Activated CD4-positive, alpha-beta T cell treated with anti-CD3 and anti-CD28 coated beads, Interleukin-2, amount 10 ng/mL, durations not matched to agents 7 days and 5 days (primary cell): ENCODE measurements at regions not wholly inside any gene's neighbourhood (a gene's known extent, or its start where the extent isn't known, plus 50 kb on each side); places are given as distances from the start of the nearest gene placed in this dataset.

ENCODE experiments used
- CTCF ChIA-PET: fragments of 350-600 bp; sonication (Branson Sonifier 250); formaldehyde crosslinking; loops from one replicate; lab custom pipeline; 2021; ENCODE audit warnings: antibody characterized with exemption; lab: Charles Lee
- POLR2A ChIA-PET: fragments of 350-600 bp; sonication (Branson Sonifier 250); formaldehyde crosslinking; loops from one replicate; lab custom pipeline; 2021; ENCODE audit warnings: antibody characterized with exemption; lab: Charles Lee
- DNase-seq: peaks from one replicate; pipeline ENCODE4 v3.0.0-alpha.2; 2020
- H3K27ac Mint-ChIP-seq: one replicate; pipeline ENCODE4 v1.8.0; 2021; ENCODE audit warnings: mild to moderate bottlenecking, moderate library complexity, mixed read lengths
- H3K27me3 Mint-ChIP-seq: one replicate; pipeline ENCODE4 v1.8.0; 2021; ENCODE audit warnings: mixed read lengths
- H3K36me3 Mint-ChIP-seq: one replicate; pipeline ENCODE4 v1.8.0; 2021; ENCODE audit warnings: low read depth, mixed read lengths
- H3K4me1 Mint-ChIP-seq: one replicate; pipeline ENCODE4 v1.8.0; 2021; ENCODE audit warnings: mixed read lengths
- H3K4me3 Mint-ChIP-seq: one replicate; pipeline ENCODE4 v1.8.0; 2021; ENCODE audit warnings: mild to moderate bottlenecking, moderate library complexity, mixed read lengths
- H3K9me3 Mint-ChIP-seq: one replicate; pipeline ENCODE4 v1.8.0; 2021; ENCODE audit warnings: mixed read lengths

GRCh38 chr6:56807326-56807988 lies 147.4 kb upstream of the BEND6 start:
- H3K27me3 Mint-ChIP-seq: peaks cover 4% of the 10 kb centered on the region
- H3K4me3 Mint-ChIP-seq: no peak overlapping the region
- ChIA-PET CTCF (interaction anchor here (0.9 kb wide), 1 partner anchor 97 kb away, joined by 3 read pairs; no protein-coding TSS in a partner anchor), POLR2A (no interaction called here)
- no peaks in the 10 kb centered on the region for H3K9me3 Mint-ChIP-seq
- no peak for DNase-seq
- no peaks in the 10 kb centered on the region for H3K36me3 Mint-ChIP-seq
- no peaks in the 10 kb centered on the region for H3K4me1 Mint-ChIP-seq
- H3K27ac Mint-ChIP-seq: no peak overlapping the region

- Mint-ChIP-seq H3K9me3 (no peaks in the 10 kb centered on the region), H3K27ac (no peak overlapping the region), H3K4me1 (no peaks in the 10 kb centered on the region), H3K27me3 (peaks cover 4% of the 10 kb centered on the region), H3K4me3 (no peak overlapping the region), H3K36me3 (no peaks in the 10 kb centered on the region)
- DNase-seq: no peak
- ChIA-PET CTCF (interaction anchor here (0.9 kb wide), 1 partner anchor 98 kb away, joined by 3 read pairs; no protein-coding TSS in a partner anchor), POLR2A (no interaction called here)
Observed at GRCh38 chr6:56806368-56806767, 148.5 kb upstream of the BEND6 start.

GRCh38 chr6:56804996-56805395 lies 149.9 kb upstream of the BEND6 start:
- CTCF ChIA-PET: no interaction called here
- peaks cover 4% of the 10 kb centered on the region for H3K27me3 Mint-ChIP-seq
- no peaks in the 10 kb centered on the region for H3K4me1 Mint-ChIP-seq
- no peaks in the 10 kb centered on the region for H3K9me3 Mint-ChIP-seq
- H3K27ac Mint-ChIP-seq: no peak overlapping the region
- POLR2A ChIA-PET: interaction anchor here (0.7 kb wide), 1 partner anchor 22 kb away, joined by 3 read pairs; no protein-coding TSS in a partner anchor
- DNase-seq: no peak
- H3K4me3 Mint-ChIP-seq: no peak overlapping the region
- H3K36me3 Mint-ChIP-seq: no peaks in the 10 kb centered on the region

- Mint-ChIP-seq H3K4me3 (no peak overlapping the region), H3K9me3 (no peaks in the 10 kb centered on the region), H3K27ac (no peak overlapping the region), H3K27me3 (no peaks in the 10 kb centered on the region), H3K4me1 (no peaks in the 10 kb centered on the region), H3K36me3 (no peaks in the 10 kb centered on the region)
- CTCF ChIA-PET: interaction anchor here (0.7 kb wide), 1 partner anchor 38 kb away, joined by 3 read pairs; no protein-coding TSS in a partner anchor
- POLR2A ChIA-PET: no interaction called here
- no peak for DNase-seq
Observed at GRCh38 chr6:56803594-56803993, 151.3 kb upstream of the BEND6 start.

- CTCF ChIA-PET: interaction anchor here (0.6 to 0.7 kb wide), 2 partner anchors 32 to 39 kb away, joined by 3 read pairs; no protein-coding TSS in a partner anchor
- H3K4me3 Mint-ChIP-seq: no peak overlapping the region
Observed at GRCh38 chr6:56802584-56802983, 152.3 kb upstream of the BEND6 start.

GRCh38 chr6:56799989-56800388 lies 154.9 kb upstream of the BEND6 start:
- ChIA-PET POLR2A (no interaction called here), CTCF (no interaction called here)
- Mint-ChIP-seq H3K27me3 (peaks cover 2% of the 10 kb centered on the region), H3K4me1 (no peaks in the 10 kb centered on the region), H3K36me3 (no peaks in the 10 kb centered on the region), H3K4me3 (no peak overlapping the region), H3K9me3 (no peaks in the 10 kb centered on the region), H3K27ac (no peak overlapping the region)
- no peak for DNase-seq

More at GRCh38 chr6:56802584-56802983, 152.3 kb upstream of the BEND6 start:
- Mint-ChIP-seq H3K27ac (no peak overlapping the region), H3K4me1 (no peaks in the 10 kb centered on the region), H3K27me3 (no peaks in the 10 kb centered on the region), H3K9me3 (no peaks in the 10 kb centered on the region), H3K36me3 (no peaks in the 10 kb centered on the region)
- no peak for DNase-seq
- POLR2A ChIA-PET: no interaction called here

GRCh38 chr6:56798163-56798562 lies 155.5 kb upstream of the DST start:
- no peak overlapping the region for H3K27ac Mint-ChIP-seq
- H3K4me1 Mint-ChIP-seq: no peaks in the 10 kb centered on the region
- peaks cover 2% of the 10 kb centered on the region for H3K27me3 Mint-ChIP-seq
- CTCF ChIA-PET: interaction anchor here (1.3 kb wide), 1 partner anchor 23 kb away, joined by 3 read pairs; no protein-coding TSS in a partner anchor
- POLR2A ChIA-PET: interaction anchor here (0.6 kb wide), 2 partner anchors 8 to 28 kb away, joined by 3 read pairs; no protein-coding TSS in a partner anchor
- no peaks in the 10 kb centered on the region for H3K36me3 Mint-ChIP-seq
- no peak overlapping the region for H3K4me3 Mint-ChIP-seq
- DNase-seq: no peak
- H3K9me3 Mint-ChIP-seq: no peaks in the 10 kb centered on the region

- Mint-ChIP-seq H3K9me3 (no peaks in the 10 kb centered on the region), H3K4me1 (no peaks in the 10 kb centered on the region), H3K27me3 (peaks cover 4% of the 10 kb centered on the region), H3K4me3 (no peak overlapping the region), H3K27ac (no peak overlapping the region), H3K36me3 (no peaks in the 10 kb centered on the region)
- ChIA-PET CTCF (no interaction called here), POLR2A (no interaction called here)
- no peak for DNase-seq
Observed at GRCh38 chr6:56796196-56796532, 153.5 kb upstream of the DST start.

- Mint-ChIP-seq H3K9me3 (no peaks in the 10 kb centered on the region), H3K27ac (no peak overlapping the region), H3K27me3 (peaks cover 4% of the 10 kb centered on the region), H3K4me1 (no peaks in the 10 kb centered on the region), H3K4me3 (no peak overlapping the region), H3K36me3 (no peaks in the 10 kb centered on the region)
- POLR2A ChIA-PET: no interaction called here
- CTCF ChIA-PET: no interaction called here
- no peak for DNase-seq
Observed at GRCh38 chr6:56795466-56796195, 152.9 kb upstream of the DST start.

GRCh38 chr6:56794421-56794820 lies 151.7 kb upstream of the DST start:
- DNase-seq: no peak
- POLR2A ChIA-PET: no interaction called here

GRCh38 chr6:56793938-56794337 lies 151.2 kb upstream of the DST start:
- POLR2A ChIA-PET: no interaction called here
- H3K27me3 Mint-ChIP-seq: peaks cover 4% of the 10 kb centered on the region
- no peak overlapping the region for H3K4me3 Mint-ChIP-seq
- no peak for DNase-seq
- CTCF ChIA-PET: no interaction called here
- no peaks in the 10 kb centered on the region for H3K9me3 Mint-ChIP-seq
- H3K27ac Mint-ChIP-seq: no peak overlapping the region
- H3K36me3 Mint-ChIP-seq: no peaks in the 10 kb centered on the region
- no peaks in the 10 kb centered on the region for H3K4me1 Mint-ChIP-seq

More at GRCh38 chr6:56794421-56794820, 151.7 kb upstream of the DST start:
- no peaks in the 10 kb centered on the region for H3K4me1 Mint-ChIP-seq
- H3K9me3 Mint-ChIP-seq: no peaks in the 10 kb centered on the region
- no peaks in the 10 kb centered on the region for H3K36me3 Mint-ChIP-seq
- H3K27me3 Mint-ChIP-seq: peaks cover 4% of the 10 kb centered on the region
- CTCF ChIA-PET: no interaction called here
- H3K27ac Mint-ChIP-seq: no peak overlapping the region
- H3K4me3 Mint-ChIP-seq: no peak overlapping the region

- Mint-ChIP-seq H3K4me3 (no peak overlapping the region), H3K4me1 (no peaks in the 10 kb centered on the region), H3K36me3 (no peaks in the 10 kb centered on the region), H3K27ac (no peak overlapping the region), H3K9me3 (no peaks in the 10 kb centered on the region), H3K27me3 (peaks cover 2% of the 10 kb centered on the region)
- no peak for DNase-seq
- CTCF ChIA-PET: no interaction called here
- POLR2A ChIA-PET: interaction anchor here (0.6 kb wide), 2 partner anchors 8 to 9 kb away, joined by 3 read pairs; no protein-coding TSS in a partner anchor
Observed at GRCh38 chr6:56790414-56790813, 147.7 kb upstream of the DST start.

- ChIA-PET CTCF (no interaction called here), POLR2A (interaction anchor here (0.6 kb wide), 2 partner anchors 8 to 10 kb away, joined by 3 read pairs; no protein-coding TSS in a partner anchor)
- DNase-seq: no peak
- H3K9me3 Mint-ChIP-seq: no peaks in the 10 kb centered on the region
- no peaks in the 10 kb centered on the region for H3K4me1 Mint-ChIP-seq
- no peaks in the 10 kb centered on the region for H3K36me3 Mint-ChIP-seq
- H3K27ac Mint-ChIP-seq: no peak overlapping the region
- peaks cover 2% of the 10 kb centered on the region for H3K27me3 Mint-ChIP-seq
- H3K4me3 Mint-ChIP-seq: no peak overlapping the region
Observed at GRCh38 chr6:56789879-56790278, 147.2 kb upstream of the DST start.
